HL-60 (cell line): ENCODE measurements at regions not wholly inside any gene's neighbourhood (a gene's known extent, or its start where the extent isn't known, plus 50 kb on each side); places are given as distances from the start of the nearest gene placed in this dataset.

ENCODE experiments used
- DNase-seq, 2 experiments: peaks; one replicate each; pipeline ENCODE4 v3.0.0-alpha.2; 2010 to 2020; ENCODE audit warnings: low read depth in 1 of 2, low spot score in 1 of 2
- H3K27ac ChIP-seq: fragments of 250-450 bp; sonication (Bioruptor Pico); replicated peaks from 2 replicates; pipeline ENCODE4 v1.5.1; 2020; ENCODE audit warnings: mild to moderate bottlenecking, moderate library complexity
- H3K27me3 ChIP-seq: fragments of 250-450 bp; sonication (Bioruptor Pico); 2 replicates; pipeline ENCODE4 v1.5.1; 2021; ENCODE audit warnings: mild to moderate bottlenecking, moderate library complexity; ENCODE audit not compliant: insufficient read depth, poor library complexity, severe bottlenecking
- H3K4me3 ChIP-seq: replicated peaks from 2 replicates; pipeline ENCODE4 v1.5.1; 2011; ENCODE audit warnings: mild to moderate bottlenecking, control low read depth, low read length; ENCODE audit not compliant: insufficient read depth
- GABPA ChIP-seq: IDR thresholded peaks from 2 replicates; pipeline ENCODE4 v1.6.1; 2012; ENCODE audit warnings: low read depth
- POLR2AphosphoS5 ChIP-seq: IDR thresholded peaks from 2 replicates; pipeline ENCODE4 v1.6.1; 2012; ENCODE audit warnings: low read depth
- SPI1 ChIP-seq: IDR thresholded peaks from 2 replicates; pipeline ENCODE4 v1.6.1; 2012; ENCODE audit warnings: low read depth, mild to moderate bottlenecking, borderline replicate concordance
- TF ChIP-seq, protein P1 (sequence below): IDR thresholded peaks from 2 replicates; pipeline ENCODE4 v1.6.1; 2012; ENCODE audit warnings: low read depth; ENCODE audit not compliant: insufficient replicate concordance
- TF ChIP-seq, protein P2 (sequence below): IDR thresholded peaks from one replicate; pipeline ENCODE4 v1.5.1; 2011; ENCODE audit warnings: low read length, control low read depth, inconsistent platforms; ENCODE audit not compliant: insufficient read depth

DNA sequence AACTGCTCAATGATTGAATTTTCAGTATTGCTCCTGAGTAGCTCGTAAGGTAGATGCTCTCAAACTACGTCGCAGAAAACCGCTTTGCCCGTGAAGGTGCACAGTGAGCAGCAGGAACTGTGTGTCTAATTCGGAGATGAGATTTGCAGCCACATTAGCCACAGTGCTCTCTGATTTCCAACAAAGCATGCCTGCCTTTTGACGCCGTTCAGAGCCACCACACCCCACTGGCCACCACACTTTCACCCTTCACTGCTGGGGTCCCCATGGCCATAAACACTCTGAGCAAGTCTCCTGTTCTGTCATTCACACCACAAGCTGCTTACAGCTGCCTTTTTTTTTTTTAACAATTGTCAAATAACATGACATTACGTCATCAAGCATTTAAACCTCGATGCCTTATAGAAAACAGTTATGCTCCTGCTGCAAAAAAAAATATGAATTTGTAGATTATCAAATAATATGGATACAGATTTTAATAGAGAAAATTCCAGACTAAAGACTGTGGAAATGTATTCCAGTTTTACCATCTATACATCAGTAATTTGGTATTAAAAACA is 578.8 kb upstream of the PFKP start:
- no peak for TF ChIP-seq SPI1
- TF ChIP-seq, protein P1, sequence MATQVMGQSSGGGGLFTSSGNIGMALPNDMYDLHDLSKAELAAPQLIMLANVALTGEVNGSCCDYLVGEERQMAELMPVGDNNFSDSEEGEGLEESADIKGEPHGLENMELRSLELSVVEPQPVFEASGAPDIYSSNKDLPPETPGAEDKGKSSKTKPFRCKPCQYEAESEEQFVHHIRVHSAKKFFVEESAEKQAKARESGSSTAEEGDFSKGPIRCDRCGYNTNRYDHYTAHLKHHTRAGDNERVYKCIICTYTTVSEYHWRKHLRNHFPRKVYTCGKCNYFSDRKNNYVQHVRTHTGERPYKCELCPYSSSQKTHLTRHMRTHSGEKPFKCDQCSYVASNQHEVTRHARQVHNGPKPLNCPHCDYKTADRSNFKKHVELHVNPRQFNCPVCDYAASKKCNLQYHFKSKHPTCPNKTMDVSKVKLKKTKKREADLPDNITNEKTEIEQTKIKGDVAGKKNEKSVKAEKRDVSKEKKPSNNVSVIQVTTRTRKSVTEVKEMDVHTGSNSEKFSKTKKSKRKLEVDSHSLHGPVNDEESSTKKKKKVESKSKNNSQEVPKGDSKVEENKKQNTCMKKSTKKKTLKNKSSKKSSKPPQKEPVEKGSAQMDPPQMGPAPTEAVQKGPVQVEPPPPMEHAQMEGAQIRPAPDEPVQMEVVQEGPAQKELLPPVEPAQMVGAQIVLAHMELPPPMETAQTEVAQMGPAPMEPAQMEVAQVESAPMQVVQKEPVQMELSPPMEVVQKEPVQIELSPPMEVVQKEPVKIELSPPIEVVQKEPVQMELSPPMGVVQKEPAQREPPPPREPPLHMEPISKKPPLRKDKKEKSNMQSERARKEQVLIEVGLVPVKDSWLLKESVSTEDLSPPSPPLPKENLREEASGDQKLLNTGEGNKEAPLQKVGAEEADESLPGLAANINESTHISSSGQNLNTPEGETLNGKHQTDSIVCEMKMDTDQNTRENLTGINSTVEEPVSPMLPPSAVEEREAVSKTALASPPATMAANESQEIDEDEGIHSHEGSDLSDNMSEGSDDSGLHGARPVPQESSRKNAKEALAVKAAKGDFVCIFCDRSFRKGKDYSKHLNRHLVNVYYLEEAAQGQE, result no peak
- TF ChIP-seq, protein P2, sequence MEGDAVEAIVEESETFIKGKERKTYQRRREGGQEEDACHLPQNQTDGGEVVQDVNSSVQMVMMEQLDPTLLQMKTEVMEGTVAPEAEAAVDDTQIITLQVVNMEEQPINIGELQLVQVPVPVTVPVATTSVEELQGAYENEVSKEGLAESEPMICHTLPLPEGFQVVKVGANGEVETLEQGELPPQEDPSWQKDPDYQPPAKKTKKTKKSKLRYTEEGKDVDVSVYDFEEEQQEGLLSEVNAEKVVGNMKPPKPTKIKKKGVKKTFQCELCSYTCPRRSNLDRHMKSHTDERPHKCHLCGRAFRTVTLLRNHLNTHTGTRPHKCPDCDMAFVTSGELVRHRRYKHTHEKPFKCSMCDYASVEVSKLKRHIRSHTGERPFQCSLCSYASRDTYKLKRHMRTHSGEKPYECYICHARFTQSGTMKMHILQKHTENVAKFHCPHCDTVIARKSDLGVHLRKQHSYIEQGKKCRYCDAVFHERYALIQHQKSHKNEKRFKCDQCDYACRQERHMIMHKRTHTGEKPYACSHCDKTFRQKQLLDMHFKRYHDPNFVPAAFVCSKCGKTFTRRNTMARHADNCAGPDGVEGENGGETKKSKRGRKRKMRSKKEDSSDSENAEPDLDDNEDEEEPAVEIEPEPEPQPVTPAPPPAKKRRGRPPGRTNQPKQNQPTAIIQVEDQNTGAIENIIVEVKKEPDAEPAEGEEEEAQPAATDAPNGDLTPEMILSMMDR, result no peak
- TF ChIP-seq POLR2AphosphoS5, result no peak
- TF ChIP-seq GABPA, result no peak
- no peak for DNase-seq
- Histone ChIP-seq H3K27ac (no peak overlapping the region), H3K27me3 (no peaks in the 10 kb centered on the region), H3K4me3 (no peak overlapping the region)

GRCh38 chr10:2487921-2488320 is 579.4 kb upstream of the PFKP start:
- no peak overlapping the region for H3K27ac ChIP-seq
- no peak overlapping the region for H3K4me3 ChIP-seq
- TF ChIP-seq, protein P2, result no peak
- no peak for TF ChIP-seq GABPA
- TF ChIP-seq POLR2AphosphoS5, result no peak
- no peak for TF ChIP-seq SPI1
- TF ChIP-seq, protein P1, result no peak
- no peak for DNase-seq
- H3K27me3 ChIP-seq, result no peaks in the 10 kb centered on the region

DNA sequence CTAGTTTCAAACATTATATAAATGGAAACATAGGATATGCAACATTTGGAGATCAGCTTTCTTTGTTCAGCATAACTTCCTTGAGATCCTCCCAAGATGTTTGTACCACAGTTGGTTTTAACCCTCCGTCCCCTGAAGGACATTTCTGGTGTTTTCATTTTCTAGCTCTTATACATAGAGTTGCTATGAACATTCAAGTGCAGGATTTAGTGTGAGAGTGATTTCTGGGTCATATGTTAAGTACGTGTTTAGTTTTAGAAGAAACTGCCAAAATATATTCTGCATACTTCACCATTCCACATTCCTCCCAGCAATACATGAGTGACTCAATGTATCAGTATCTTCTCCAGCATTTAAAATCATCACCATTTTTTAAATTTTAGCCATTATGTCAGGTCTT is 588.7 kb upstream of the PFKP start:
- DNase-seq, result no peak
- TF ChIP-seq, protein P2, result no peak
- TF ChIP-seq, protein P1, result no peak
- TF ChIP-seq GABPA (no peak), SPI1 (no peak), POLR2AphosphoS5 (no peak)
- Histone ChIP-seq H3K27me3 (no peaks in the 10 kb centered on the region), H3K4me3 (no peak overlapping the region), H3K27ac (no peak overlapping the region)
